Natural killer cell (primary cell): ENCODE measurements at regions not wholly inside any gene's neighbourhood (a gene's known extent, or its start where the extent isn't known, plus 50 kb on each side); places are given as distances from the start of the nearest gene placed in this dataset.
"Not testable (repeated sequence)": the region's sequence is repeated elsewhere in the genome, so short reads cannot be mapped to it uniquely, and the experiment has no call there.

Experiments used
- ATAC-seq, 3 donors: fragments of 150-1000 bp in 2 of 3; fragments of 200-7000 bp in 1 of 3; cut with Tn5 transposase; 1 replicate in 1 of 3; 2 replicates in 2 of 3; pipeline ENCODE4 v1.10.0; 2021; ENCODE audit warnings: mild to moderate bottlenecking in 2 of 3, moderate library complexity in 2 of 3
- DNase-seq, 2 donors: peaks; one replicate each; pipeline versions ENCODE4 v3.0.0 to v3.0.0-alpha.2; 2013 to 2021; ENCODE audit warnings: mixed read lengths in 1 of 2
- H3K27ac ChIP-seq: one replicate; pipeline ENCODE4 v1.5.1; 2013; ENCODE audit warnings: mild to moderate bottlenecking, low read length
- H3K27me3 ChIP-seq: one replicate; pipeline ENCODE4 v1.6.1; 2013; ENCODE audit warnings: low read length; ENCODE audit not compliant: control insufficient read depth, insufficient read depth
- H3K36me3 ChIP-seq: one replicate; pipeline ENCODE4 v1.6.1; 2013; ENCODE audit warnings: low read length; ENCODE audit not compliant: control insufficient read depth, insufficient read depth
- H3K4me1 ChIP-seq: one replicate; pipeline ENCODE4 v1.6.1; 2013; ENCODE audit warnings: low read length; ENCODE audit not compliant: control insufficient read depth, insufficient read depth
- H3K4me3 ChIP-seq: one replicate; pipeline ENCODE4 v1.5.1; 2013; ENCODE audit warnings: low read length
- H3K9me3 ChIP-seq: one replicate; pipeline ENCODE4 v1.6.1; 2013; ENCODE audit warnings: low read length; ENCODE audit not compliant: control insufficient read depth, insufficient read depth
- H3K27ac Mint-ChIP-seq, 2 donors: one replicate each; pipeline ENCODE4 v1.8.0; 2022; ENCODE audit warnings: mild to moderate bottlenecking in 2 of 2, mixed read lengths in 2 of 2, moderate library complexity in 1 of 2
- H3K27me3 Mint-ChIP-seq, 2 donors: one replicate each; pipeline ENCODE4 v1.8.0; 2022; ENCODE audit warnings: low read depth in 2 of 2, mixed read lengths in 2 of 2
- H3K36me3 Mint-ChIP-seq: one replicate; pipeline ENCODE4 v1.8.0; 2022; ENCODE audit warnings: mixed read lengths
- H3K4me1 Mint-ChIP-seq, 2 donors: one replicate each; pipeline ENCODE4 v1.8.0; 2022; ENCODE audit warnings: mixed read lengths in 2 of 2
- H3K4me3 Mint-ChIP-seq: one replicate; pipeline ENCODE4 v1.8.0; 2022; ENCODE audit warnings: mild to moderate bottlenecking, moderate library complexity, mixed read lengths
- H3K9me3 Mint-ChIP-seq, 2 donors: one replicate each; pipeline ENCODE4 v1.8.0; 2022; ENCODE audit warnings: mixed read lengths in 2 of 2
- CTCF ChIP-seq: fragments of 200-600 bp; IDR thresholded peaks from one replicate; pipeline ENCODE4 v1.8.0; 2022; ENCODE audit warnings: antibody characterized with exemption
- WGBS: methylation state at CpG from one replicate; pipeline ENCODE4 v1.1.7; 2013; ENCODE audit warnings: missing lambda C conversion rate; ENCODE audit not compliant: insufficient coverage; 5-methylcytosine and 5-hydroxymethylcytosine counted together
- intact Hi-C: fragments of 100-400 bp; cut with micrococcal nuclease; formaldehyde crosslinking; loops from one replicate; pipeline ENCODE4 v1.14.2; 2022

- peaks cover 4 to 9% of the 10 kb centered on the region in 2 donors for H3K9me3 Mint-ChIP-seq
- no peaks in the 10 kb centered on the region for H3K27me3 ChIP-seq
- no peaks in the 10 kb centered on the region for H3K4me1 ChIP-seq
- H3K36me3 Mint-ChIP-seq, result no peaks in the 10 kb centered on the region
- H3K4me3 Mint-ChIP-seq, result no peak overlapping the region
- no peak overlapping the region for H3K27ac Mint-ChIP-seq
- no peak for ATAC-seq
- no peak for TF ChIP-seq CTCF
- no peaks in the 10 kb centered on the region for H3K9me3 ChIP-seq
- intact Hi-C loops, result no loop called here
- no peak overlapping the region for H3K27ac ChIP-seq
- H3K4me3 ChIP-seq, result no peak overlapping the region
- no peaks in the 10 kb centered on the region for H3K27me3 Mint-ChIP-seq
- H3K4me1 Mint-ChIP-seq, result no peaks in the 10 kb centered on the region
- DNase-seq, result no peak
- H3K36me3 ChIP-seq, result no peaks in the 10 kb centered on the region
Measured at GRCh38 chr1:238396140-238396539, 505.4 kb upstream of the ZP4 start.

GRCh38 chr1:238384381-238384780, 493.7 kb upstream of the ZP4 start:
- no peaks in the 10 kb centered on the region for H3K36me3 Mint-ChIP-seq
- Histone ChIP-seq H3K9me3 (no peaks in the 10 kb centered on the region), H3K4me3 (no peak overlapping the region), H3K27me3 (no peaks in the 10 kb centered on the region), H3K36me3 (no peaks in the 10 kb centered on the region), H3K4me1 (no peaks in the 10 kb centered on the region), H3K27ac (no peak overlapping the region)
- H3K9me3 Mint-ChIP-seq, result peaks cover 3 to 7% of the 10 kb centered on the region in 2 donors
- H3K4me1 Mint-ChIP-seq, result no peaks in the 10 kb centered on the region
- H3K27me3 Mint-ChIP-seq, result no peaks in the 10 kb centered on the region
- no peak for TF ChIP-seq CTCF
- DNase-seq (no peak), ATAC-seq (no peak)
- H3K27ac Mint-ChIP-seq, result no peak overlapping the region
- no peak overlapping the region for H3K4me3 Mint-ChIP-seq
- 79% methylated on average over 4 of the region's 5 CpGs for WGBS
- intact Hi-C loops, result no loop called here

- Histone ChIP-seq H3K9me3 (peaks cover 2% of the 10 kb centered on the region), H3K27ac (no peak overlapping the region), H3K4me1 (no peaks in the 10 kb centered on the region), H3K4me3 (no peak overlapping the region), H3K27me3 (no peaks in the 10 kb centered on the region), H3K36me3 (no peaks in the 10 kb centered on the region)
- no peak for TF ChIP-seq CTCF
- H3K4me1 Mint-ChIP-seq, result no peaks in the 10 kb centered on the region
- H3K36me3 Mint-ChIP-seq, result no peaks in the 10 kb centered on the region
- WGBS, result 84% methylated on average over 2 of the region's 2 CpGs
- ATAC-seq (no peak), DNase-seq (no peak)
- no peaks in the 10 kb centered on the region for H3K27me3 Mint-ChIP-seq
- no peak overlapping the region for H3K4me3 Mint-ChIP-seq
- intact Hi-C loops, result no loop called here
- H3K27ac Mint-ChIP-seq, result no peak overlapping the region
- H3K9me3 Mint-ChIP-seq, result peaks cover 10 to 14% of the 10 kb centered on the region in 2 donors
Measured at GRCh38 chr1:238380167-238380566, 489.4 kb upstream of the ZP4 start.

- H3K4me1 ChIP-seq, H3K36me3 ChIP-seq, ATAC-seq, H3K27ac ChIP-seq, H3K9me3 ChIP-seq, H3K27me3 Mint-ChIP-seq, H3K4me3 ChIP-seq, H3K27me3 ChIP-seq, intact Hi-C loops, H3K4me1 Mint-ChIP-seq, H3K4me3 Mint-ChIP-seq, H3K36me3 Mint-ChIP-seq, DNase-seq, H3K27ac Mint-ChIP-seq: not testable (repeated sequence)
- peaks cover 10 to 15% of the 10 kb centered on the region in 2 donors for H3K9me3 Mint-ChIP-seq
- WGBS, result 90% methylated on average over 8 of the region's 9 CpGs
Measured at GRCh38 chr1:238379446-238379845, 488.7 kb upstream of the ZP4 start.
